Effector memory CD4-positive, alpha-beta T cell (primary cell): ENCODE measurements at regions not wholly inside any gene's neighbourhood (a gene's known extent, or its start where the extent isn't known, plus 50 kb on each side); places are given as distances from the start of the nearest gene placed in this dataset.

Experiments used
- DNase-seq, 3 donors: peaks; one replicate each; pipeline ENCODE4 v3.0.0-alpha.2; 2020
- H3K27ac ChIP-seq: 2 replicates; pipeline ENCODE4 v1.7.0; 2013; ENCODE audit warnings: mild to moderate bottlenecking, low read length, moderate library complexity; ENCODE audit not compliant: insufficient read depth, poor library complexity, severe bottlenecking
- H3K27me3 ChIP-seq: replicated peaks from 2 replicates; pipeline ENCODE4 v1.7.0; 2013; ENCODE audit warnings: mild to moderate bottlenecking, low read length; ENCODE audit not compliant: insufficient read depth, control insufficient read depth, poor library complexity, severe bottlenecking
- H3K36me3 ChIP-seq: 2 replicates; pipeline ENCODE4 v1.7.0; 2013; ENCODE audit warnings: mild to moderate bottlenecking, low read length, moderate library complexity; ENCODE audit not compliant: control insufficient read depth, insufficient read depth
- H3K4me1 ChIP-seq: 2 replicates; pipeline ENCODE4 v1.7.0; 2013; ENCODE audit warnings: low read length, mild to moderate bottlenecking; ENCODE audit not compliant: control insufficient read depth, insufficient read depth, poor library complexity, severe bottlenecking
- H3K4me3 ChIP-seq: 2 replicates; pipeline ENCODE4 v1.7.0; 2013; ENCODE audit warnings: low read length, low read depth, mild to moderate bottlenecking; ENCODE audit not compliant: insufficient read depth, poor library complexity, severe bottlenecking
- H3K9me3 ChIP-seq: 2 replicates; pipeline ENCODE4 v1.7.0; 2013; ENCODE audit warnings: mild to moderate bottlenecking, low read length, moderate library complexity; ENCODE audit not compliant: control insufficient read depth

GRCh38 chr1:5571438-5571837, 420.8 kb downstream of the NPHP4 start:
- no peak for DNase-seq
- Histone ChIP-seq H3K36me3 (no peaks in the 10 kb centered on the region), H3K4me1 (no peaks in the 10 kb centered on the region)

GRCh38 chr1:5570931-5571330, 421.3 kb downstream of the NPHP4 start:
- H3K36me3 ChIP-seq, result no peaks in the 10 kb centered on the region
- H3K27ac ChIP-seq, result no peak overlapping the region
- H3K4me3 ChIP-seq, result no peak overlapping the region
- DNase-seq, result no peak
- H3K9me3 ChIP-seq, result no peaks in the 10 kb centered on the region
- H3K4me1 ChIP-seq, result no peaks in the 10 kb centered on the region
- H3K27me3 ChIP-seq, result no peaks in the 10 kb centered on the region

More at GRCh38 chr1:5571438-5571837, 420.8 kb downstream of the NPHP4 start:
- Histone ChIP-seq H3K9me3 (no peaks in the 10 kb centered on the region), H3K4me3 (no peak overlapping the region), H3K27me3 (no peaks in the 10 kb centered on the region), H3K27ac (no peak overlapping the region)

- no peaks in the 10 kb centered on the region for H3K4me1 ChIP-seq
- H3K27ac ChIP-seq, result no peak overlapping the region
- H3K4me3 ChIP-seq, result no peak overlapping the region
- H3K27me3 ChIP-seq, result no peaks in the 10 kb centered on the region
- no peaks in the 10 kb centered on the region for H3K9me3 ChIP-seq
- H3K36me3 ChIP-seq, result no peaks in the 10 kb centered on the region
- DNase-seq, result no peak
These were observed 423.9 kb downstream of the NPHP4 start for GRCh38 chr1:5568321-5568720.

GRCh38 chr1:5567839-5568238, 424.4 kb downstream of the NPHP4 start:
- Histone ChIP-seq H3K27me3 (no peaks in the 10 kb centered on the region), H3K4me1 (no peaks in the 10 kb centered on the region), H3K27ac (no peak overlapping the region), H3K4me3 (no peak overlapping the region), H3K36me3 (no peaks in the 10 kb centered on the region), H3K9me3 (no peaks in the 10 kb centered on the region)
- no peak for DNase-seq

GRCh38 chr1:5566924-5567323, 425.3 kb downstream of the NPHP4 start:
- no peak for DNase-seq
- no peaks in the 10 kb centered on the region for H3K4me1 ChIP-seq
- no peaks in the 10 kb centered on the region for H3K9me3 ChIP-seq
- H3K27ac ChIP-seq, result no peak overlapping the region
- no peaks in the 10 kb centered on the region for H3K36me3 ChIP-seq
- no peak overlapping the region for H3K4me3 ChIP-seq
- H3K27me3 ChIP-seq, result no peaks in the 10 kb centered on the region

GRCh38 chr1:5565281-5566125, 426.7 kb downstream of the NPHP4 start:
- Histone ChIP-seq H3K9me3 (no peaks in the 10 kb centered on the region), H3K27ac (no peak overlapping the region), H3K36me3 (no peaks in the 10 kb centered on the region), H3K4me3 (no peak overlapping the region), H3K4me1 (no peaks in the 10 kb centered on the region), H3K27me3 (no peaks in the 10 kb centered on the region)
- DNase-seq, result no peak

GRCh38 chr1:5564578-5565257, 427.5 kb downstream of the NPHP4 start:
- no peaks in the 10 kb centered on the region for H3K4me1 ChIP-seq
- H3K27ac ChIP-seq, result no peak overlapping the region
- H3K4me3 ChIP-seq, result no peak overlapping the region
- H3K9me3 ChIP-seq, result no peaks in the 10 kb centered on the region
- no peak for DNase-seq
- H3K36me3 ChIP-seq, result no peaks in the 10 kb centered on the region
- H3K27me3 ChIP-seq, result no peaks in the 10 kb centered on the region

GRCh38 chr1:5563861-5564577, 428.2 kb downstream of the NPHP4 start:
- Histone ChIP-seq H3K9me3 (no peaks in the 10 kb centered on the region), H3K4me1 (no peaks in the 10 kb centered on the region), H3K27me3 (no peaks in the 10 kb centered on the region), H3K36me3 (no peaks in the 10 kb centered on the region), H3K27ac (no peak overlapping the region), H3K4me3 (no peak overlapping the region)
- no peak for DNase-seq

- no peak overlapping the region for H3K27ac ChIP-seq
- no peak for DNase-seq
- no peaks in the 10 kb centered on the region for H3K36me3 ChIP-seq
- H3K4me3 ChIP-seq, result no peak overlapping the region
- H3K27me3 ChIP-seq, result no peaks in the 10 kb centered on the region
- H3K9me3 ChIP-seq, result no peaks in the 10 kb centered on the region
- no peaks in the 10 kb centered on the region for H3K4me1 ChIP-seq
These were observed 429.5 kb downstream of the NPHP4 start for GRCh38 chr1:5562769-5563168.

GRCh38 chr1:5562331-5562730, 429.9 kb downstream of the NPHP4 start:
- Histone ChIP-seq H3K4me3 (no peak overlapping the region), H3K27ac (no peak overlapping the region), H3K4me1 (no peaks in the 10 kb centered on the region), H3K9me3 (no peaks in the 10 kb centered on the region), H3K27me3 (no peaks in the 10 kb centered on the region), H3K36me3 (no peaks in the 10 kb centered on the region)
- no peak for DNase-seq
